Ovary (tissue), 3 donors: ENCODE measurements at regions not wholly inside any gene's neighbourhood (a gene's known extent, or its start where the extent isn't known, plus 50 kb on each side); places are given as distances from the start of the nearest gene placed in this dataset.

Experiments
- CTCF ChIP-seq, 3 donors: fragments of 450-650 bp in 2 of 3; fragments of 200-600 bp in 1 of 3; IDR thresholded peaks; one replicate each; pipeline versions ENCODE4 v1.5.1 to v1.8.0; 2016 to 2022; ENCODE audit warnings: antibody characterized with exemption in 3 of 3, mild to moderate bottlenecking in 1 of 3
- EP300 ChIP-seq: sonication (generic); formaldehyde crosslinking; IDR thresholded peaks from one replicate; pipeline ENCODE4 v1.6.1; 2017; ENCODE audit warnings: antibody characterized with exemption
- donor health status: DM: no; HTN: no; CAD: no.

GRCh38 chr10:89144836-89145235, 62.3 kb downstream of the CH25H start:
- TF ChIP-seq CTCF (IDR thresholded peaks at IDR 0.05) (no peak), EP300 (no peak)
